Activated naive CD4-positive, alpha-beta T cell treated with anti-CD3 and anti-CD28 coated beads, Interleukin-2, amount 50 U/mL, for 24 hours (primary cell): ENCODE measurements at regions not wholly inside any gene's neighbourhood (a gene's known extent, or its start where the extent isn't known, plus 50 kb on each side); places are given as distances from the start of the nearest gene placed in this dataset.
A peak's percentile ranks its signal among the peaks of the same experiment; 100 is the strongest.
"Not testable (repeated sequence)": the region's sequence is repeated elsewhere in the genome, so short reads cannot be mapped to it uniquely, and the experiment has no call there.

ENCODE experiments used
- H3K27ac Mint-ChIP-seq: one replicate; pipeline ENCODE4 v1.8.0; 2021; ENCODE audit warnings: mild to moderate bottlenecking, mixed read lengths
- H3K27me3 Mint-ChIP-seq: one replicate; pipeline ENCODE4 v1.8.0; 2021; ENCODE audit warnings: mixed read lengths
- H3K36me3 Mint-ChIP-seq: one replicate; pipeline ENCODE4 v1.8.0; 2021; ENCODE audit warnings: mixed read lengths
- H3K4me1 Mint-ChIP-seq: one replicate; pipeline ENCODE4 v1.8.0; 2021; ENCODE audit warnings: mixed read lengths
- H3K4me3 Mint-ChIP-seq: one replicate; pipeline ENCODE4 v1.8.0; 2021; ENCODE audit warnings: mild to moderate bottlenecking, mixed read lengths
- H3K9me3 Mint-ChIP-seq: one replicate; pipeline ENCODE4 v1.8.0; 2021; ENCODE audit warnings: mixed read lengths

DNA sequence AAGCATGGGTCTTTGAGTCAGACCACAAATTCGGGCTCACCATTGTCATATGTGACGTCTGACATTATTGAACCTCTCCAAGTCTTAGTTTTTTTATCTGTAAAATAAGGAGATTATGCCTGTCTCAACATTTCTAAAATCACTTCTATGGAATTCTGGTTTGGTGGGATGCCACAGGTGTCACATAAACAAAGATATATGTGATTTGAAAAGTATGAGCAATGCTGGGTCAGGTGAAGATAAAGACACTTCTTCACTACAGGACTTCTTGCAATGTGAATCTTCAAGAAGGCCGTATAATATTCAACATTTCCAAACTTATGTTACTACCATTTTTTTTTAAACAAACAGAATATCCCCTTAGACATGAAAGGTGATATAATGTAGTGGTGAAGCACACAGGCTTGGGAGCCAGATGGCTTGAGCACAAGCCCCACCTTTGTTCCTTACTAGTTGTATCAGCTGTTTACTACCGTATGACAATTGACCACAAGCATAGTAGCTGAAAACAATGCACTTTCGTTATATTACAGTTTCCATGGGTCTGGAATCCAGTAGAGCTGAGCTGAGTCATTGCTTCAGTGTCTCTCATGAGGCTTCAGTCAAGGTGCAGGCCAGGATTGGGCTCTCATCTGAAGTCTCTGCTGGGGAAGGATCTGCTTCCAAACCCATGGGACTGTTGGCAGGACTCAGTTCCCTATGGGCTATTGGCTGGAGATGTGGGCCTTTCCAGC lies 87.7 kb downstream of the UTP18 start:
- Mint-ChIP-seq H3K27me3 (peaks cover 4% of the 10 kb centered on the region), H3K9me3 (no peaks in the 10 kb centered on the region), H3K27ac (no peak overlapping the region), H3K4me1 (no peaks in the 10 kb centered on the region), H3K4me3 (no peak overlapping the region), H3K36me3 (no peaks in the 10 kb centered on the region)

DNA sequence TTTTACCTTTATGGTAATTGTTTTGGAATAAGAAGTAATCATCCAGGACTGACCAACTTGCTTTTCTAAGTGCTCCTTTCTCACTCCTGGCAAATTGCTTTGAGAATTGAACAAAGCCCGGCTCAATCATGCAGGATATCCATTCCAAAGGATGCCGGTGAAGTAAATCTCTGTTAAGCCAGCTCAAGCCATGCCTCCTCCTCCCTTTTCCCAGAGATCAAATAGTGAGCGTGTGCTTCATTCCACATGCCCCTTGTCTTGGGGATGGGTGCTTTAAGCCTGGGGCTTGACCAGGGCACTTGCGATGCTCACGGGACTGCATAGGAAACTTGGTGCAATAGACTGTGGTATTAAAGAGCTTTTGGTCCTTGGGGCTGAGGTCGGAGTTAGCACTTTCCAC lies 90.7 kb downstream of the UTP18 start:
- H3K4me1 Mint-ChIP-seq = no peaks in the 10 kb centered on the region
- no peaks in the 10 kb centered on the region for H3K36me3 Mint-ChIP-seq
- no peak overlapping the region for H3K27ac Mint-ChIP-seq
- H3K9me3 Mint-ChIP-seq = no peaks in the 10 kb centered on the region
- peaks cover 4% of the 10 kb centered on the region for H3K27me3 Mint-ChIP-seq
- H3K4me3 Mint-ChIP-seq = no peak overlapping the region

DNA sequence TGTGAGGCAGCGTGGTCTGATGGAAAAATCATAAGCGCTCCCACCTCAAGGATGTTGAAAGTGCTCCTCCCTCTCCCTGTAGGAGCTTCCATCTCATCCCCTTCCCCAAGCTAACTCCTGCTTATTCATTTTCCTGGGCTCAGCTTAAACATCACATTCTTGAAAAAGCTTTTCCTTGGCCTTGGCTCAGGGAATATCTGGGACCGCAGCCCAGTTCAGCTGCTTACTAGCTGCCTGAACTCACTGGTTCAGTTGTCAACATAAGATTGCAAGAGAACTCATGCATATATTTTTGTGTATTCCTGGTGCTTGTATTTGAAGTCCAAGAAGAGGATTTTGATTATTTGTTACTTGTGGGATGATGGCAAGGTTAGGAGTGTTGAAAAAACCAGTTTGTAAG lies 91.5 kb downstream of the UTP18 start:
- Mint-ChIP-seq H3K9me3 (no peaks in the 10 kb centered on the region), H3K27me3 (peaks cover 5% of the 10 kb centered on the region), H3K27ac (no peak overlapping the region)

DNA sequence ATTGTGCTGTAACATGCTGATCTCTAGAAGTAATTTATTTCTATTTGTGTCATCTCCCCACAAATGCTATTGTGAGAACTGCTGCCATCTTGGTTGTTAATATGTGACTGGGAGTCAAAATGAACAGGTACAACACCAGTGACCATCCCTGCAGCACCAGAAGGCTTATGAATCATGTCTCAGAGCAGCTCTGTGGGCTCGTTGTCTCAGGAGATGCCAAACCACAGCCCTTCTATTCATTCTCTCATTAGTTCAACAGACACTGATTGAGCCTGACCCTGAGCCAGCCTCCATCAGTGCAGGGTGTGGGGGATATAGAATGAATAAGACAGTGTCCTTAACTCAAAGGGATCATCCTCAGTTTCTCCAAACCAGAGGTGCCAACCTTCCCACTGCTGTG lies 92.5 kb downstream of the UTP18 start:
- Mint-ChIP-seq H3K36me3 (no peaks in the 10 kb centered on the region), H3K4me1 (no peaks in the 10 kb centered on the region), H3K4me3 (no peak overlapping the region), H3K27me3 (peaks cover 5% of the 10 kb centered on the region), H3K9me3 (no peaks in the 10 kb centered on the region), H3K27ac (no peak overlapping the region)

More for the DNA sequence above, 91.5 kb downstream of the UTP18 start:
- H3K36me3 Mint-ChIP-seq = no peaks in the 10 kb centered on the region
- no peak overlapping the region for H3K4me3 Mint-ChIP-seq
- H3K4me1 Mint-ChIP-seq = no peaks in the 10 kb centered on the region

DNA sequence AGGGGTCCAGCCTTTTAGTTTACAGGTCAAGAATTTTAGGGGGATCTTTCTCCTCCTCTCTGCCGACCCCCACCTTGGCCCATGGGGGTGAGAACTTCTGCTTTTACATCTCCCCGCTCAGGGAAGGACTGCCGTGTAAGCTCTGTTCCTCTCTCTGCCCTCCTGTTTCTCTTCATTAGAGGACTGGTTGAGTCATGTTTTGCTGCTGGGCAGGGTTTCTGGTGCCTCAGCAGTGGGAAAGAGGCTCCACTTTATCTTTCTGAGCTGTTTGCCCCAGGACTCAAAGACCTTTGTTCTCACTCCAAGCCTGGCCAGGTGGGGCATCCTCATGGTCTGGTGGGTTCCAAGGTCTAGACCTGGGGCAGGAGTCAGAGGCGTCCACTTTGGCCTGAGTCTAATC lies 93.0 kb downstream of the UTP18 start:
- Mint-ChIP-seq H3K36me3 (no peaks in the 10 kb centered on the region), H3K4me1 (no peaks in the 10 kb centered on the region), H3K4me3 (no peak overlapping the region), H3K27ac (no peak overlapping the region), H3K9me3 (no peaks in the 10 kb centered on the region), H3K27me3 (peaks cover 5% of the 10 kb centered on the region)

DNA sequence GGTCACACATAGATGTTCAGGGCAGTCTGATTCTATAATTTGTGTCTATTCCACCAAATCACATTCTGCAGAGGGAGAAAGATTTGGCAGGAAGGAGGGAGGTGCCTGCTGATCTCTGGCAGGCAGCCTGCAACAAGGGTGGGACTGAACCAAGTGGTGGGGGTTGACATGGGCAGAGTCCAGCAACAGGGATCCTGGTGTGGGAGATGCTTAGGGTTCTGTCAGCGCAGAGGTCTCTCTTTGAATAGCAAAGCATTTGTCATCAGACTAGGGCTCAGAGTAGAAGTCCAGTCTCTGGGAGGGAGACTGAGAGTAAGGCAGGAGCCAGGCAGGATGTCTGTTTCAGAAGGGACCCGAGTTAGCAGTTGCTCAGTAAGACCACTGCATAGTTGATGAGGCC lies 94.6 kb downstream of the UTP18 start:
- no peaks in the 10 kb centered on the region for H3K9me3 Mint-ChIP-seq
- H3K27ac Mint-ChIP-seq = no peak overlapping the region
- H3K27me3 Mint-ChIP-seq = peaks cover 5% of the 10 kb centered on the region

DNA sequence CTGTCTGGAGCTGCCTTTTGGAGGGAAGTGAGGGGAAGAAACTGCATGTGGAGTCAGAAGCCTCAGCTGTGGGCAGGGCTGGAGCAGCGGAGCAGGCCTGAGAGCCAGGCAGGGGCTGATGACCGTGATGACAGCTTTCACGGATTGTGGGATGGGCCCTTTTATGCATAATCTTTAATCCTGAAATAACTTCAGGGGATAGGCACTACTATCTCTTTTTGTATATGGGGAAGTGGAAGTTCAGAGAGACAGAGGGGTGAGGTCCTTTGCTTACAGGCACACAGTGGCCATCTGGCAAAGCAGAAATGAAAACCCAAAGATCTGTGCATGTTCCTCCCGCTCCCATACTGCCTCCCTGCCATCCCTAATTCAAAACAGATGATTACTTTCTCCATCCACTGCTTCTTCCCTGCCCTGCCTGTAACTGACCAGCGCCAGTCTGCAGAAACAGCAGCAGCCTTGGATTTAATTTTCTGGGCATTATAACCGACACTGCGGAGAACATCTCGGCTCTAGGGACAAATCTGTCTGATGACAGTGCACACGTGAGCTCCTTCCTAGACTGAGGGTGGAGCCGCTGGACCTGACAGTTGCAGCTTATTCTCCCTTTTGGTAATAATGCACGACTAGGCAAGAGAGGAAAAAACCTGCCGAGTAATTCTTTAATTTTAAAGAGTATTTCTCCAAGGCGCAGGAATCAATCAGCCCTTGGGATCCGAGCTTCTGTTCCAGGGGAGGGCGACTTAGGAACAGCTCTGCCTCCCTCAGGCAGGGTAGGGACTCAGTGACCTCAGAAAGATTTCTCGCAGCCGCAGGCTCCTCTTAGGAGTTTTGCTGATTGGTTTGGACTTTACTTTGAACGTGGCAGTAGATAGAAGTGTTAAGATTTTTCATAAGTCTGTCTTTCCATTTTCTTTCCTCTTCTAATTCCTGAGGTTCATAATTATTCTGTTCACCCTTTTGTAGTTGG lies 95.4 kb downstream of the UTP18 start:
- no peaks in the 10 kb centered on the region for H3K4me1 Mint-ChIP-seq
- H3K9me3 Mint-ChIP-seq = no peaks in the 10 kb centered on the region
- no peak overlapping the region for H3K4me3 Mint-ChIP-seq
- no peak overlapping the region for H3K27ac Mint-ChIP-seq
- H3K27me3 Mint-ChIP-seq = peaks cover 5% of the 10 kb centered on the region
- H3K36me3 Mint-ChIP-seq = no peaks in the 10 kb centered on the region

More for the DNA sequence above, 94.6 kb downstream of the UTP18 start:
- no peaks in the 10 kb centered on the region for H3K4me1 Mint-ChIP-seq
- no peak overlapping the region for H3K4me3 Mint-ChIP-seq
- no peaks in the 10 kb centered on the region for H3K36me3 Mint-ChIP-seq

DNA sequence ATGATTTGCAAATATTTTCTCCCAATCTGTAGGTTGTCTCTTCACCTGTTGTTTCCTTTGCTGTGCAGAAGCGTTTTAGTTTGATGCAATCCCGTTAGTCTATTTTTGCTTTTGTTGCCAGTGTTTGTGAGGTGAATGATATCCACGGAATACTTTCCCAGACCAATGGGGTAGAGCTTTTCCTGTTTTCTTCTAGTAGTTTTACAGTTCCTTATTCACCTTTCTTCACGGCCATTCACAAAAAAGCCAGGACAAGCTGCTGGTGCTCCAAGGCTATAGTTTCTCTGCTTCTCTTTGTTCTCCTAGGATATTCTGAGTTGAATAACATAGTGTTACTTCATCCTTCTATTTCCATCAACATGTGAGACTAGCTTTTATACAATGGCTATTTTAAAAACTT lies 98.7 kb downstream of the UTP18 start:
- Mint-ChIP-seq H3K27me3 (peaks cover 1% of the 10 kb centered on the region), H3K36me3 (no peaks in the 10 kb centered on the region), H3K27ac (no peak overlapping the region), H3K9me3 (no peaks in the 10 kb centered on the region), H3K4me1 (peaks cover 2% of the 10 kb centered on the region), H3K4me3 (no peak overlapping the region)

DNA sequence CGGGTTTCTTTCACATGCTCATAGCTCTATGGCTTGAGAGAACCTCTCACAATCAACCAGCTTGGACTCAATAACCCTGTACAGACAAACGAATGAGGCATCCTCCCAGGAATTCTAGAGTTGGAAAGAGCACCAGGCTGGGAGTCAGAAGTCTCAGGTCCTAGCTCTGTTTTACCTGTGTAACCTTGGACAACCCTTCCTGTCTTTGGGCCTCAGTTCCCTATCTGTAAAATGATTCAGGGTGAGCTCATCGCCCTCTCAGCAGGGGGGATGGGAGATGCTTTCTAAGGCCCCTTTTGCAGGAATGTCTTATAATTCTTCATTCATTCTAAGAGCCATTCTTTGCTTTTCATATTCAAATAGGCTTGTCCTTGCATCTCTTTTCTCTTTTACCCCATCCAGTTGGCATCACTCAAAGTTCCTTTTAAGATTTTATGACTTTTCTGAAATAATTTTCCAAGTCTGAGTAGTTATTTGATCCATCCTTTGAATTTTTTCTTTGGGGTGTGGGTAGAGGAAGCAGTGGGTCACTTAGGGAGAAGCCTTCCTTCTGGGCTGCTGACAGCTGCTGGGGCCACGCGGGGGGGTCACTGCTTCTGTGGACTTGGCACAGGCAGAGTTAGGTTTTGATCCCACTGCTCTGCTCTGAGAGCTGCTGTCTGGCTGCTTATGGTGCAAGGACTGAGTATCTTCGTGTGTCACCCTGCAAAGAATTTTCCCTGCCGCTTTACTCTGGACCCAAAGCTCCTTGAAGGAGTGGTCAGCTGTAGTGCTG lies 102.7 kb downstream of the UTP18 start:
- Mint-ChIP-seq H3K4me3 (no peak overlapping the region), H3K27me3 (no peaks in the 10 kb centered on the region), H3K9me3 (no peaks in the 10 kb centered on the region), H3K4me1 (peaks cover 29% of the 10 kb centered on the region), H3K36me3 (peaks cover 3% of the 10 kb centered on the region), H3K27ac (no peak overlapping the region)

DNA sequence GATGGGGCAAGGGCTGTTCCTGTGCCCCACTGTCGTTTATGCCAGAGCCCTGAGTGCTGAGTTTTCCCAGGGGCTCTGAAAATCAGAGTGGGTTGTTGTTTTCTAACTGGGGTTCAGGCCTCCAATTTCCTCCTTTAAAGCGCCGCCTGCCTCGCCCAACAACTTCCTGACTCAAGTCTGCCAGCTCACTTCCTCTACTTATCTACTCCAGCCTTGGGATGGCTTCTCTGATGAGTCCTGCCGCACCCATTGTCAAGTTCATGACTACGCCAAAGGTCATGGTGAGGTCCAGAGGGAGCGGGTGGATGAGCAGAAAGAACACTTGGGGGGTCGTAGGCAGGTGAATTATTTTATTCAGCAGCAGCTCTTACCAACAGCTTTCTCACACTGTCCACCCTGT lies 104.7 kb downstream of the UTP18 start:
- Mint-ChIP-seq H3K27ac (peak overlapping the region; percentile 47), H3K27me3 (no peaks in the 10 kb centered on the region), H3K4me1 (peaks cover 29% of the 10 kb centered on the region), H3K4me3 (peak overlapping the region; percentile 51), H3K9me3 (no peaks in the 10 kb centered on the region), H3K36me3 (peaks cover 3% of the 10 kb centered on the region)

DNA sequence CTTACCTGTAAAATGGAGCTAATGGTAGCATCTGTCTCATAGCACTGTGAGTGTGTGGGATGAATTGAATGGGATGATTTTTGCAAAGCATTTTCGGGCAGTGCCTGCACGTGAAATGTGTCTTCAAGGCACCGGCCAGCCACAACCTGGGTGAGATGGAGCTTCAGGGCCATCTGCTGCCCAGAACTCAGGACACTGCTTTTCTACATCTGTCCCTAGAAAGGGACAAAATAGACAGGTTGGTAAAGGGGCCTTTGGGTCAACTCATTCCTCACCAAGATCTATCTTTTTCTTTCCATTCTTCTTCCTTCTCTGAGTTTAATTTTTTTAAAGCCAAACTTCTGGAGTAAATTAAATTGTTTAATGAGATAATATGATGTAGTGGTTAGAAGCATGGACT lies 106.5 kb downstream of the UTP18 start:
- Mint-ChIP-seq H3K4me3 (no peak overlapping the region), H3K27me3 (no peaks in the 10 kb centered on the region), H3K9me3 (no peaks in the 10 kb centered on the region), H3K27ac (no peak overlapping the region), H3K4me1 (peaks cover 34% of the 10 kb centered on the region), H3K36me3 (peaks cover 3% of the 10 kb centered on the region)

DNA sequence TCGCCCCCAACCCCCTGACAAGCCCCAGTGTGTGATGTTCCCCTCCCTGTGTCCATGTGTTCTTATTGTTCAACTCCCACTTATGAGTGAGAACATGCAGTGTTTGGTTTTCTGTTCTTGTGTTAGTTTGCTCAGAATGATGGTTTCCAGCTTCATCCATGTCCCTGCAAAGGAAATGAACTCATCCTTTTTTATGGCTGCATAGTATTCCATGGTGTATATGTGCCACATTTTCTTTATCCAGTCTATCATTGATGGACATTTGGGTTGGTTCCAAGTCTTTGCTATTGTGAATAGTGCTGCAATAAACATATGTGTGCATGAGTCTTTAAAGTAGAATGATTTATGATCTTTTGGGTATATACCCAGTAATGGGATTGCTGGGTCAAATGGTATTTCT lies 107.5 kb downstream of the UTP18 start:
- H3K27ac Mint-ChIP-seq, H3K36me3 Mint-ChIP-seq, H3K9me3 Mint-ChIP-seq, H3K4me3 Mint-ChIP-seq, H3K27me3 Mint-ChIP-seq: not testable (repeated sequence)
- peaks cover 44% of the 10 kb centered on the region for H3K4me1 Mint-ChIP-seq

DNA sequence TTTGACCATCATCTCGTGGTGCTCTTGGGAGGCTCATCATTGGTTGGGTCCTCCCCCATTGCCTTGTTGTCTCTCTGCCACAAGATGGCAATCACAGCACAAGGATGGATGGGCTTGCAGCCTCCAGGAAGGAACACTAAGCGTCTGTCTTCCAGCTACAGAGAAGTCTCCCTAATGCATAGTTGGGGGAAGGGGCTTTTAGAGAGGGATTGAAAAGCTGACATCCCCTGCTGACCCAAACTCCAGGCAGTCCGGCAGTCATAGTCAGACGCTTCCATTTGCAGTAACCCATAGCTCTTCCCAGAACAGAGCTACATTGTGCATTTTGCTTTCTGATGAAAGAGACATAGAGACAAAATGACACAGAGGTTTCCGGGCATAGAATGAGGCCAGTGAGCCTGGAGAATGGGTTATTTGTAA lies 111.4 kb downstream of the UTP18 start:
- Mint-ChIP-seq H3K27ac (no peak overlapping the region), H3K4me3 (no peak overlapping the region), H3K4me1 (peaks cover 25% of the 10 kb centered on the region), H3K36me3 (no peaks in the 10 kb centered on the region), H3K9me3 (no peaks in the 10 kb centered on the region), H3K27me3 (no peaks in the 10 kb centered on the region)

DNA sequence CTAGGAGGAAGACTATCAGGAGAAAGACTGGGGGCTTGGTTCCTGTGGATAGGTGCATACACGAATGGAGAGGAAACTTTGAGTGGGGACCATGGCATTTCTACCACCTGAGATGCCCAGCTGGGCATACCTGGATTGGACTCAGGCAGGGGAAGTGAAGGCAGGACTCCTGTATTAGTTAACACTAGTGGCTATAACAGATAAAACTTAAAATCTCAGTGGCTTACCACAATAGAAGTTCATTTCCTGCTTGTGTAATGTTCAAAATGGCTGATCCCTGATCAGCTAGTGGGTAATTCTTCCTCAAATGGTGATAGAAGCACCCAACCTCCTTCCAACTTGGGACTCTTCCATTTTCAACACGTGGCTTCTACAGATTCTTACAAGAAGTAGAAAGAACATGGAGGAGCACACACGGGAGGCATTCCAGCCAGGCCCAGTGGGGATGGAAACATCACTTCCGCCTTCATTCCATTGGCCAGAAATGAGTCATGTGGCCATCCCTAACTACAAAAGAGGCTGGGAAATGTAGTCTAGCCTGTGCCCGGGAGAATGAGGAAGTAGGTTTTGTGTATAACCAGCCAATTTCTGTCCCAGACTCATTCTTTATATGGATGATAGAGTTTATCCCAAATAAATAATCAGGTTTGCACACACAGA lies 112.1 kb downstream of the UTP18 start:
- H3K4me3 Mint-ChIP-seq = no peak overlapping the region
- H3K36me3 Mint-ChIP-seq = no peaks in the 10 kb centered on the region
- no peaks in the 10 kb centered on the region for H3K9me3 Mint-ChIP-seq
- H3K4me1 Mint-ChIP-seq = peaks cover 23% of the 10 kb centered on the region
- no peaks in the 10 kb centered on the region for H3K27me3 Mint-ChIP-seq
- H3K27ac Mint-ChIP-seq = no peak overlapping the region

DNA sequence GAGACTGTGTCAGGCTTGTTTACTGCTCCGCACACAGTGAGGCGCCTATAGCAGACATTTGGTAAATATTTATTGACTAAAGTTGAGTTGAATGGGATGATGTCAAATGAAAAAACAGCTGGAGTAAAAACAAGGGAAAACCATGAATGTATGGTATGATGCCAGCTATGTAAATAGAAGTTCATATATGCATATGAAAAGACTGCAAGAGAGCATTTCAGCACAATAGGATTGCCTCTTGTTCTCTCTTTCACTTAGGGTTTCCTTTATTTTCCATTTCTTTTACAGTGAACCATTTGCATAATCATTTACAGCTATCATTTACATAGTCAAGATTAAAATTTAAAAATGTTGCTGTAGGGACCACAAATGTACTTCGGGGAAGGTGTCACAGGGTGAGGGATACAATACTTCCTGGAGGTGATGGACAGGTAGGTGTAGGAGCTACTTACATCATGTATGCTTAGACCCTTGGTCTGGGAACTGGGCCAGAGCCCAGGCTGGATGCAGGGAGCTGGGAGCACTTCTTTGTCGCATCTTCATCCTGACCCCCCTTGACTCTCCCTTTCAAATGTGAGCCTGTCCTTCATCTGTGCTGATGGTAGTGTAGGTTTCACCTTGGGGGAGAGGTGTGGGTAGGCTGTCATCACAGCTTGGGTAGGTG lies 113.3 kb downstream of the UTP18 start:
- H3K36me3 Mint-ChIP-seq = no peaks in the 10 kb centered on the region
- no peak overlapping the region for H3K27ac Mint-ChIP-seq
- no peak overlapping the region for H3K4me3 Mint-ChIP-seq
- no peaks in the 10 kb centered on the region for H3K9me3 Mint-ChIP-seq
- peaks cover 23% of the 10 kb centered on the region for H3K4me1 Mint-ChIP-seq
- H3K27me3 Mint-ChIP-seq = no peaks in the 10 kb centered on the region
